Glutamatergic neuron (in vitro differentiated cells): ENCODE measurements at regions not wholly inside any gene's neighbourhood (a gene's known extent, or its start where the extent isn't known, plus 50 kb on each side); places are given as distances from the start of the nearest gene placed in this dataset.

Experiments used
- DNase-seq: peaks from one replicate; pipeline ENCODE4 v3.0.0; 2022
- H3K27ac Mint-ChIP-seq: one replicate; pipeline ENCODE4 v1.8.0; 2020; ENCODE audit warnings: mild to moderate bottlenecking, mixed read lengths, inconsistent platforms; ENCODE audit not compliant: unreplicated experiment
- H3K27me3 Mint-ChIP-seq: one replicate; pipeline ENCODE4 v1.8.0; 2020; ENCODE audit warnings: mild to moderate bottlenecking, moderate library complexity, mixed read lengths, inconsistent platforms; ENCODE audit not compliant: unreplicated experiment
- H3K36me3 Mint-ChIP-seq: one replicate; pipeline ENCODE4 v1.8.0; 2020; ENCODE audit warnings: mild to moderate bottlenecking, mixed read lengths, inconsistent platforms; ENCODE audit not compliant: unreplicated experiment
- H3K4me1 Mint-ChIP-seq: one replicate; pipeline ENCODE4 v1.8.0; 2020; ENCODE audit warnings: mild to moderate bottlenecking, low read depth, mixed read lengths, inconsistent platforms; ENCODE audit not compliant: unreplicated experiment
- H3K4me3 Mint-ChIP-seq: one replicate; pipeline ENCODE4 v1.8.0; 2020; ENCODE audit warnings: mild to moderate bottlenecking, mixed read lengths, inconsistent platforms; ENCODE audit not compliant: unreplicated experiment
- H3K9me3 Mint-ChIP-seq: one replicate; pipeline ENCODE4 v1.8.0; 2020; ENCODE audit warnings: mild to moderate bottlenecking, moderate library complexity, mixed read lengths, inconsistent platforms; ENCODE audit not compliant: unreplicated experiment
- CTCF ChIP-seq: fragments of 200-600 bp; sonication (generic); IDR thresholded peaks from one replicate; pipeline ENCODE4 v1.5.0; 2021; ENCODE audit not compliant: partially characterized antibody, unreplicated experiment

- Mint-ChIP-seq H3K4me3 (no peak overlapping the region), H3K9me3 (no peaks in the 10 kb centered on the region), H3K27me3 (no peaks in the 10 kb centered on the region), H3K27ac (no peak overlapping the region), H3K36me3 (no peaks in the 10 kb centered on the region), H3K4me1 (no peaks in the 10 kb centered on the region)
- DNase-seq, result no peak
- TF ChIP-seq CTCF, result no peak
These were observed 376.5 kb downstream of the CDH11 start for GRCh38 chr16:64745258-64745930.

- Mint-ChIP-seq H3K27ac (no peak overlapping the region), H3K27me3 (no peaks in the 10 kb centered on the region), H3K4me3 (no peak overlapping the region), H3K36me3 (no peaks in the 10 kb centered on the region), H3K4me1 (no peaks in the 10 kb centered on the region), H3K9me3 (no peaks in the 10 kb centered on the region)
- DNase-seq, result no peak
- no peak for TF ChIP-seq CTCF
These were observed 379.2 kb downstream of the CDH11 start for GRCh38 chr16:64742455-64743223.

- no peak for DNase-seq
- Mint-ChIP-seq H3K27me3 (no peaks in the 10 kb centered on the region), H3K4me3 (no peak overlapping the region), H3K9me3 (no peaks in the 10 kb centered on the region), H3K27ac (no peak overlapping the region), H3K4me1 (no peaks in the 10 kb centered on the region), H3K36me3 (no peaks in the 10 kb centered on the region)
- no peak for TF ChIP-seq CTCF
These were observed 381.6 kb downstream of the CDH11 start for GRCh38 chr16:64740261-64740660.

GRCh38 chr16:64738321-64738960, 383.4 kb downstream of the CDH11 start:
- Mint-ChIP-seq H3K4me1 (no peaks in the 10 kb centered on the region), H3K36me3 (no peaks in the 10 kb centered on the region), H3K27ac (no peak overlapping the region), H3K27me3 (no peaks in the 10 kb centered on the region), H3K9me3 (no peaks in the 10 kb centered on the region), H3K4me3 (no peak overlapping the region)
- no peak for TF ChIP-seq CTCF
- no peak for DNase-seq

- no peak overlapping the region for H3K4me3 Mint-ChIP-seq
- no peaks in the 10 kb centered on the region for H3K4me1 Mint-ChIP-seq
- DNase-seq, result no peak
- TF ChIP-seq CTCF, result no peak
- H3K27me3 Mint-ChIP-seq, result no peaks in the 10 kb centered on the region
- H3K27ac Mint-ChIP-seq, result no peak overlapping the region
- H3K36me3 Mint-ChIP-seq, result no peaks in the 10 kb centered on the region
- no peaks in the 10 kb centered on the region for H3K9me3 Mint-ChIP-seq
These were observed 385.0 kb downstream of the CDH11 start for GRCh38 chr16:64736857-64737256.
